AG09309 (cell line): ENCODE measurements at regions not wholly inside any gene's neighbourhood (a gene's known extent, or its start where the extent isn't known, plus 50 kb on each side); places are given as distances from the start of the nearest gene placed in this dataset.

ENCODE experiments used
- DNase-seq: peaks from one replicate; pipeline ENCODE4 v3.0.0-alpha.2; 2010; ENCODE audit warnings: low read depth
- H3K4me3 ChIP-seq: 2 replicates; pipeline ENCODE4 v1.5.1; 2011; ENCODE audit warnings: mild to moderate bottlenecking, low read depth, low read length, moderate library complexity; ENCODE audit not compliant: control insufficient read depth
- TF ChIP-seq, protein P1 (sequence below): IDR thresholded peaks from 2 replicates; pipeline ENCODE4 v1.5.1; 2011; ENCODE audit warnings: mild to moderate bottlenecking, low read depth, low read length, inconsistent platforms; ENCODE audit not compliant: insufficient read depth, control insufficient read depth; ENCODE audit errors: missing control alignments

- DNase-seq, result peak; percentile 81
- TF ChIP-seq, protein P1, sequence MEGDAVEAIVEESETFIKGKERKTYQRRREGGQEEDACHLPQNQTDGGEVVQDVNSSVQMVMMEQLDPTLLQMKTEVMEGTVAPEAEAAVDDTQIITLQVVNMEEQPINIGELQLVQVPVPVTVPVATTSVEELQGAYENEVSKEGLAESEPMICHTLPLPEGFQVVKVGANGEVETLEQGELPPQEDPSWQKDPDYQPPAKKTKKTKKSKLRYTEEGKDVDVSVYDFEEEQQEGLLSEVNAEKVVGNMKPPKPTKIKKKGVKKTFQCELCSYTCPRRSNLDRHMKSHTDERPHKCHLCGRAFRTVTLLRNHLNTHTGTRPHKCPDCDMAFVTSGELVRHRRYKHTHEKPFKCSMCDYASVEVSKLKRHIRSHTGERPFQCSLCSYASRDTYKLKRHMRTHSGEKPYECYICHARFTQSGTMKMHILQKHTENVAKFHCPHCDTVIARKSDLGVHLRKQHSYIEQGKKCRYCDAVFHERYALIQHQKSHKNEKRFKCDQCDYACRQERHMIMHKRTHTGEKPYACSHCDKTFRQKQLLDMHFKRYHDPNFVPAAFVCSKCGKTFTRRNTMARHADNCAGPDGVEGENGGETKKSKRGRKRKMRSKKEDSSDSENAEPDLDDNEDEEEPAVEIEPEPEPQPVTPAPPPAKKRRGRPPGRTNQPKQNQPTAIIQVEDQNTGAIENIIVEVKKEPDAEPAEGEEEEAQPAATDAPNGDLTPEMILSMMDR, result no peak
- no peak overlapping the region for H3K4me3 ChIP-seq
Measured at GRCh38 chr21:28636752-28637691, 355.7 kb downstream of the LTN1 start.

DNA sequence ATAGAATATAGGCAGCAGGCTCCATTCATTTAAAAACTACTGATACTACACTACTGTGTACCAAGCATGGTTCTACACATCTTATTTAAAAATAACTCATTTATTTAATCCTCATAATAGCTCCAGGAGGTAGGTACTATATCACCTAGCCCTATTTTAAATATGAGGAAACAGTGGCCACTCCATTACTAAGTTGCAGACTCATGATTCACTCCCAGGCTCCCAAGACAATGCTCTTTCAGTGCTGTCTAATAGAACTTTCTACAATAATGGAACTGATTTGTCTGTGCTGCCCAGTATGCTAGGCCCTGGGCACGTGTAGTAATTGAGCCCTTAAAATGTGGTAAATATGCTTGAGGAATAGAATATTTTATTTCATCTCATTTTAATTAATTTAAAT is 357.1 kb downstream of the LTN1 start:
- DNase-seq, result no peak
- TF ChIP-seq, protein P1, result no peak
- no peak overlapping the region for H3K4me3 ChIP-seq

DNA sequence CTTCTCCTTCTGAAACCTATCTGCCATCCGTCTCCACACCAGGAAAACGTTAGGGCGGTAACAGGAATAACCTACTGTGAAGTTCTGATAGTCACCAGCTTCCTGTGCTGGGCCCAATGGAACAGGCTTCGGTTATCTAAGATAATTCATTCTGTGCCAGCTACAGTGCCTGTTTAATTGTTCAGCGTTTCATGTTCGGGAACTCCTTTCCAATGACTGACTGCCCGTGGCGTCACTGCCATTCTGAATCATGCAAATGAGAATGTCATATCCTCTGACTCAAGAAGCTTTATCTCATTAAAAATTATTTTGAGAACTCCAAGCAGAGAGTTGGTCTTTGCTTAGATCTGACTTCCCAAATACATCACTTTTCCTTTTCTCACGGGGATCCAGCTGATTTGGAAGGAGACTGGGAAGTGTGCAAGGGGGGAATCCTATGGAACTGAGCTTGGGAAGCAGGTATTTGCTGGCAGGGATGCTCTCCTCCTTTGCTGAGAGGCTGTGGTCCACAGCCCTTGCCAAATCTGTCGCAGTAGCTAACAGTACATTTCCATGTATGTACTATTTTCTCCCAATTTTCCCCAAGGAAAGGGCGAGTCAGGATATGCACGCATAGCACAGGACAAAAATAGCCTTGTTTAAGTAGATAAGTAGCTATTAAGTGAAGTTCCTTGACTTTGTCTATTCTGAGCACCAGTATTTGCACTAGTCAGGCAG is 358.7 kb downstream of the LTN1 start:
- TF ChIP-seq, protein P1, result no peak
- peak; percentile 85 for DNase-seq
- no peak overlapping the region for H3K4me3 ChIP-seq

- TF ChIP-seq, protein P1, result no peak
Measured at GRCh38 chr21:28632755-28633408, 359.8 kb downstream of the LTN1 start.

GRCh38 chr21:28627691-28628090 is 365.0 kb downstream of the LTN1 start:
- no peak overlapping the region for H3K4me3 ChIP-seq
- no peak for DNase-seq
- TF ChIP-seq, protein P1, result no peak

More at GRCh38 chr21:28632755-28633408, 359.8 kb downstream of the LTN1 start:
- no peak overlapping the region for H3K4me3 ChIP-seq
- DNase-seq, result no peak

GRCh38 chr21:28627261-28627660 is 365.4 kb downstream of the LTN1 start:
- no peak for DNase-seq
- TF ChIP-seq, protein P1, result no peak
- no peak overlapping the region for H3K4me3 ChIP-seq
